AG20443 (cell line): ENCODE measurements at regions not wholly inside any gene's neighbourhood (a gene's known extent, or its start where the extent isn't known, plus 50 kb on each side); places are given as distances from the start of the nearest gene placed in this dataset.

ENCODE experiments used
- DNase-seq: peaks from one replicate; pipeline ENCODE4 v3.0.0; 2012; ENCODE audit warnings: low spot score, mixed read lengths

- DNase-seq, result no peak
Measured at GRCh38 chr5:74916831-74917710, 50.9 kb upstream of the FAM169A start.
